Putamen (tissue), 1 donor: ENCODE measurements at regions not wholly inside any gene's neighbourhood (a gene's known extent, or its start where the extent isn't known, plus 50 kb on each side); places are given as distances from the start of the nearest gene placed in this dataset.

Experiments used
- DNase-seq: peaks from one replicate; pipeline ENCODE4 v3.0.0-alpha.2; 2016; ENCODE audit warnings: low spot score

DNA sequence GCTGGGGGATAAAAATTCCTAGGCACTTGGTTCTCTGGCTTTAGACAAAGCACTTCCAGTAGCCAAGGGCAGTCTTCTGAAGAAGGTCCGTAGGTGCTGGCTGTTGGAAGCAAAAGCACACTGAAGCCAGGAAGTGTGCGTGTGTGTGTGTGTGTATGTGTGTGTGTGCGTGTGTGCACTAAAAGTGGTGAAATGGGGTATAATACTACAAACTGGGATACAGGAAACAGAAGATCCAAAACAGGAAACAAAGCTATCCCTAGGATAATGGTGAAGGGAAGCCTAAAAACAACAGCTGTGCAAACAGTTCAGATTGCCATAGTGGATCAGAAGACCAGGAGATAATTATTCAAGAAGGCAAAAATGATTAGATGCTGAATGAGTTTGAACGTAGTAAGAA lies 103.4 kb downstream of the IL20RB start:
- DNase-seq: no peak

DNA sequence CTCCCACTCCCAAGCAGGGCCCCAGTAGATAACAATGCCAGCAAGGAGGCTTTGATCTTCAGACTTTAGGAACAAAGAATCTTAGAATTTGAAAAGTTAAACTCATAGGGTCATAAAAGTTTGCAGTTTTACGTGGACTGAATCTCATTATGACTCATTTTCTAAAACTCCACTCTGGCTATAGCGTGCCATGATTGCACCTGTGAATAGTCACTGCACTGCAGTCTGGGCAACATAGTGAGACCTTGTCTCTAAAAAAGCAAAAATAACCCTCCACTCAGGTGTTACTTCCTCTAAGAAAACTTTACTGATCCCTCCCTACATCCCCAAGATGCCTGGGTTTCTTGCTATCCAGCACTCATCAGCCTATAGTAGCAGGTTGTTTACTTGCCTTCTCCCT lies 104.5 kb downstream of the IL20RB start:
- DNase-seq: no peak

DNA sequence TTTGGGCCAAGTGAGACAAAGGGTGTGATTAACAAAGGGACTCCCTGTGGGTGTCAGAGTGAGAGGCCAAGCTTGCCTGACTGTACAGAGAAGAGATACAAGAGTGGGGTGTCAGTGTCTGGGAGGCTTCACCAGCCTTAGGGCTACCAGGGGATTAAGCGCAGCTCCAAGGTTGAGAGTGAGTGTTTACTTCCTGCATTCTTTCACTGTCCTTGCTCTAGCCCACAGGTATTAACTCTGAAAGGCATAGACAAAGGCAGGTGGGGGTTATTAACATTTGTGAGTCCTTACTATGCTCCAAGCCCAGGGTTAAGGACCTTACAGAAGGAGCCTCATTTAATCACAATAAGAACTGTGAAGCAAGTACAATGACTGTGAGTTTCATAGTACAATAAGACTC lies 107.6 kb downstream of the IL20RB start:
- no peak for DNase-seq

DNA sequence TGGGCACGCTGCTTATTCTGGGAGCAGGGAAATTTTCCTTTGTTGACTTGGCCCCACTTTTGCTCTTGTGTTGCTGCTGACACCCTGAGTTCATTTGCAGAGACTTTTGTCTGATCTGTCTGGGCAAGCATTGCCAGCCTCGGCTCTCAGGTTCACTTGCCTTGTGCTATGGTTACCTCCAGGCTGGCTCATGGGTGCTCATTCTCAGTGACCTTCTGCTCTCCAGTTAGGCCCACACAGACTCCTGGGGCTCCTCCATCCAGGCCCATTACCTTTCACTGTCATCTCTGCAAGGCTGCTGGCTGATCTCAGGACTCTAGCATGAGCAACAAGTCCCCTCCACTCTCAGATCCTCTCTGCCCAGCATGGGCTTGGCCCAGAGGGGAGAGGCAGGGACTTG lies 108.3 kb downstream of the IL20RB start:
- no peak for DNase-seq

- no peak for DNase-seq
These were observed 113.3 kb downstream of the IL20RB start for GRCh38 chr3:137071104-137071503.

- no peak for DNase-seq
These were observed 117.2 kb downstream of the IL20RB start for GRCh38 chr3:137075020-137075419.

GRCh38 chr3:137078040-137078439 lies 120.3 kb downstream of the IL20RB start:
- no peak for DNase-seq

DNA sequence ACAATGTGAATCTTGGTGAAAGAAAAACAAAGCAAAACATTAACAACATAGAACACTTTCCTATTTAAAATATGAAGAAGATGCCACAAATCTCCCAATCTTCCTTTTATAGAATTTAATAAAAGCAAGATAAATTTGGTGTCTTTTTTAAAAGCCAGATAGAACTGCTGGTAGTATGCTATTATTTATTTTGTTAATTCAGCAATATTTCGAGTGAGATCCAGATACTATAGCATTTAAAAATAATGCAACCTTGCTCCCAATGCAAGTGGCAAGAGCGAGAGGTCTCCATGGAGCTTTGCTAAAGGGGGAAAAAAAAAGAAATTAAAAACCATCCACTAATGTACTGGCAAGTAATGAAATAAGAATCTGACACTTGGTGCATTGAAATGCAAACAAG lies 121.8 kb downstream of the IL20RB start:
- DNase-seq: no peak

- no peak for DNase-seq
These were observed 123.9 kb downstream of the IL20RB start for GRCh38 chr3:137081711-137082110.

- no peak for DNase-seq
These were observed 125.0 kb downstream of the IL20RB start for GRCh38 chr3:137082763-137083162.

- DNase-seq: no peak
These were observed 125.5 kb downstream of the IL20RB start for GRCh38 chr3:137083332-137083731.

- DNase-seq: no peak
These were observed 126.8 kb downstream of the IL20RB start for GRCh38 chr3:137084586-137084985.

DNA sequence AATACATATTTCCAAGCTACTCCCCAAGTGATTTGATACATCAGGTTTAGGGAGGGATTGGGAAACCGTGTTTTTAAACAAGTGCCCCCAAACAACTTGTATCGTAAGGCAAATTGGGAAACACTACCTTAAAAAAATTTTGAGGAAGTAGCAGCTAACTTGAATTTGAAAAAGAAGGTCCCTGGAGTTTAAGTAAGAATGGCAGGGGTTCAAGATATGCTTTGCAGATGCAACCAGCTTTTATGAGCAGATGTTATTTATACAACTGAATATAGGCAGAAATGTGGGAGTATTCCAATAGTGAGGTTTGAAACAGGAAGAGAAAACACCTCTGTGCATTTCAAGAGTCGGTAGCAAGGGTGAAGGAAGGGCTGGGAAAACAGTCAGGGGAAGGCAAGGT lies 139.6 kb downstream of the IL20RB start:
- no peak for DNase-seq

DNA sequence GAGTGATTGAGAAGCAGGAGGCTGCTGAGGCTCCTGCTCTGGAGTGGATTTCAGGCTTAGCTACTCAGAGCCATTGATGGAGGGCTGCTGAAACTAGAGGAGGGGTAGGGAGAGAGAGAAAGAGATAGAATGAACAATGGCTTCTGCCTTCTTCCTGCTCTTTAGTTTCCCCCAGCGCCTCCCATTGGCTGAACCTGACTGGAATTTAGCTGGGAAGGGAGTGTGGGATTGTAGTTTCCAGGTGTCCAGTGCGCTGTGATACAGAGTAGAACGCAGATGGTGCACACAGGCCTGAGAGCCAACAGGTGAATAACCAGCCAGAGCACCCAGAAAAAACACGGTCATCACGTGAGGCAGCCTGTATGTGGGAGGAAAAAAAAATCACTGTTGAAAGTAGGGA lies 140.1 kb downstream of the IL20RB start:
- DNase-seq: no peak

DNA sequence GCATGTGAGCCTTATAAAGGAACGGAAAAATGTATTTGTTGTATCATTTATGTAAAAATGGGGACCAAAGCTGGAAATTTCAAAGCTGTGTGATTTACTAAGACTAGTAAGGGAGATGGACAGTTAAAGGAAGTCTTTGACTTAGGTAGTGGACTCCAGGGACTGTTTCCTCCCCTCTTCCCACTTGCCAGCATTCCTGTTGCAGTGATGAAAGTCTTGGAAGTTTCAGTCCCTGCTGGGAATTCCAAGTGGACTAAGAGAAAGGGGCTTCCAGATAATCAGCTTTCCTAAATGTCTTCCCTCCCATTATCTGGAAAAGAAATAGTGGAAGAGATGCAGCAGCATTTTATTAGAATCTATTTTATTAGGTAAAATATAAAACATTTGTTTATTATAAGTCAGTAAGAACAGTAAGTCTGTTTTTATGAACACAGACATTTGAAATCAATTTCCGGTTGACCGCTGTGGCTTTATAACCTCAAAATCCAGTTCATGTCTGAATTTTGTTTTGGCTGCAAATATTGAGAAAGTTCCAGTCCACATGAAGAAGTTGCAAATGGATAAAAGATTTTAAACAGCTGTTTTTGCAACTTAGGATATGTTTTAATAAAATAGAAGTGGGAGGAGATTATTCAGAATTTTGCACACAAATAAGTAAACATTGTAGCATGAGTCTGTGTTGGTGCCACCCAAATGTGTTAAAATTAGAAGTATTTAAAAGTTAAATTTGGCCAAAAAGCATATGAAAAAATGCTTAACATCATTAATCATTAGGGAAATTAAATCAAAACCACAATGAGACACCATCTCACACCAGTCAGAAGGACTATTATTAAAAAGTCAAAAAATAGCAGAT lies 141.8 kb downstream of the IL20RB start:
- no peak for DNase-seq

GRCh38 chr3:137100326-137100725 lies 142.5 kb downstream of the IL20RB start:
- no peak for DNase-seq

GRCh38 chr3:137103739-137104138 lies 146.0 kb downstream of the IL20RB start:
- DNase-seq: no peak

- peak; percentile 49 for DNase-seq
These were observed 147.6 kb downstream of the IL20RB start for GRCh38 chr3:137105277-137105977.

GRCh38 chr3:137106612-137107240 lies 148.9 kb downstream of the IL20RB start:
- no peak for DNase-seq

DNA sequence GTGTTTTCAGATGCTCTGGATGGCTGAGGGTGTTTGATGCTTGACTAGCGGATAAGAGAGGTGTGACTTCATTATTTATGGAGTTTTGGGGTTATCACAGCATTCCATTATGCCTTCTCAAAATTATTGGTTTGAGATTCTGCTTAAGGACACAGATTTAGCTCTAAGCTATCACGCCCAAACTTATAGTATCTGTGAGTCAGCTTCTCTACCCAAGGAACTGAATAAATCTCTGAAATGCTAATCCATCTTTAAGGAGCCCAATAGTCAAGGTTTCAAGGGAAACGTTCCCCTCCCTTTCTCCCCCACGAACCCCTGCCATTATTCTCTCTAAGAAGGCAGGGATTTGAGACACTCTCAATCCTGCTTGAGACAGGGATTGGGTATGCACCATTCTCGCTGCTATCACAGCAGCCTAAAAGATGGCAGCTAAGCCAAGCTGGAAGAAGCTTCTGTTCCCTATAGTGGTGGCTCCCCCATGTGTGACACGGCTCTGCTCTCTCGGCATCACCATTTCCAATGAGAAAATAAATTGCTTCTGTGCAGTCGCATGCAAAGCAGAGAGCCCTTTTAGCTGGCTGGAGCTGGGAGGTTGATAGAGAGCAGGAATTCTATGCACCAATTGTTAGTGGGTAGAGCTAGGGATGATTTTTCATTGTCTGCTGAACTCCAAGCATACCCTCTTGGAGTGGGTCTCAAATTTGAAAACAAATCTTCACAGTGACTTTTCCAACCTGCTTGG lies 151.1 kb downstream of the IL20RB start:
- no peak for DNase-seq

DNA sequence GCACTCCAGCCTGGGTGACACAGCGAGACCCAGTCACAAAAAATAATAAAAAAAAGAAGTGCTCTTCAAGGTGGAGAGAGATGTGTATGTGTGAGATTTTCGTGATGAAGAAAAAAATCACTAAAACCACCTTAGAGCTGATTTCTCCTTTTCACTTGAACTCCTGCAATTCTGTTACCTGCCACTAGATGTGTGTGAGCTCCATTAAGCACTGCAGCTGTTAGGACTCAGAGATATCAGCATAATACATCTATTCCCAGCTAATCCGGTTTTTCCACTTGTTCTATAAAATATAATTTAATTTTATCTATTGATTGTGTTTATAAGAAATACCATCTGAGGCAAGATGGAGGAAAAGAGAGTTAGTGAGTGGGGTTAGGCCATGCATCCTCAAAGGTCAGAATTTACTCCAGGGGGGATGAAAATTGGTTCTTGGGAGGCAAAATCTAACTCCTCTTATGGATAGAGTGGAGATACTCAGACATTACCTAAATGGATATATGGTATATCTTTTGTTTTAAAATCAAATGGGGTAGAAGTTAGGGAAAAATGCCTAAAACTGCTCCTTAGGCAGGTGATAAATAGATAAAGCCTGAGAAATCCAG lies 152.7 kb downstream of the IL20RB start:
- DNase-seq: no peak

DNA sequence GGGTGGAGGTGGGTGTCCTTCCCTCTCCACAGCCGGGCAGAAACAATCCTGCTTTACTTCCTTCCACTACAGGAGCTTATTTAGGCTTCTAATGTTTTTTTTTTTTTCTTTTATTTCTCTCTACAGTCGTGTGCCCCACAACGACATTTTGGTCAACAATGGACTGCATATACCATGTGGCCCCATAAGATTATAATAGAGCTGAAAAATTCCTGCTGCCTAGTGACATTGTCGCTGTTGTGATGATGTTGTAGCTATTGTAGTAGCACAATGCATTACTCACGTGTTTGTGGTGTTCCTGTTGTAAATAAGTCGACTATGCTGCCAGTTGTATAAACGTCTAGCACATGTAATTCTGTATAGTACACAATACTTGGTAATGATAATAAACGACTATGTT lies 153.7 kb downstream of the IL20RB start:
- DNase-seq: no peak
